ENCODE measurements at regions not wholly inside any gene's neighbourhood (a gene's known extent, or its start where the extent isn't known, plus 50 kb on each side); places are given as distances from the start of the nearest gene placed in this dataset.

GRCh38 chr14:51431033-51431709 is 191.1 kb downstream of the TMX1 start:
- TF ChIP-seq JUN (IDR thresholded peaks at IDR 0.05; ENCODE audit: borderline replicate concordance, insufficient read depth, insufficient read length, low read depth) (no peak), GATA2 (IDR thresholded peaks at IDR 0.05; ENCODE audit: insufficient read depth, insufficient read length, low read depth, low read length) (no peak), POLR2A (IDR thresholded peaks at IDR 0.05; ENCODE audit: low read depth, low read length) (no peak), POLR2AphosphoS5 (IDR thresholded peaks at IDR 0.05; ENCODE audit: insufficient read depth, low read depth, low read length) (no peak), EZH2 (IDR thresholded peaks at IDR 0.05; ENCODE audit: borderline replicate concordance, low read depth, low read length, severe bottlenecking) (no peak), MAX (IDR thresholded peaks at IDR 0.05; ENCODE audit: insufficient read depth, insufficient read length) (no peak), FOS (IDR thresholded peaks at IDR 0.05; ENCODE audit: borderline replicate concordance, insufficient read depth, low read length) (no peak), MYC (IDR thresholded peaks at IDR 0.05; ENCODE audit: low read depth, low read length) (no peak)
- TF ChIP-seq, protein P1, sequence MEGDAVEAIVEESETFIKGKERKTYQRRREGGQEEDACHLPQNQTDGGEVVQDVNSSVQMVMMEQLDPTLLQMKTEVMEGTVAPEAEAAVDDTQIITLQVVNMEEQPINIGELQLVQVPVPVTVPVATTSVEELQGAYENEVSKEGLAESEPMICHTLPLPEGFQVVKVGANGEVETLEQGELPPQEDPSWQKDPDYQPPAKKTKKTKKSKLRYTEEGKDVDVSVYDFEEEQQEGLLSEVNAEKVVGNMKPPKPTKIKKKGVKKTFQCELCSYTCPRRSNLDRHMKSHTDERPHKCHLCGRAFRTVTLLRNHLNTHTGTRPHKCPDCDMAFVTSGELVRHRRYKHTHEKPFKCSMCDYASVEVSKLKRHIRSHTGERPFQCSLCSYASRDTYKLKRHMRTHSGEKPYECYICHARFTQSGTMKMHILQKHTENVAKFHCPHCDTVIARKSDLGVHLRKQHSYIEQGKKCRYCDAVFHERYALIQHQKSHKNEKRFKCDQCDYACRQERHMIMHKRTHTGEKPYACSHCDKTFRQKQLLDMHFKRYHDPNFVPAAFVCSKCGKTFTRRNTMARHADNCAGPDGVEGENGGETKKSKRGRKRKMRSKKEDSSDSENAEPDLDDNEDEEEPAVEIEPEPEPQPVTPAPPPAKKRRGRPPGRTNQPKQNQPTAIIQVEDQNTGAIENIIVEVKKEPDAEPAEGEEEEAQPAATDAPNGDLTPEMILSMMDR (IDR thresholded peaks at IDR 0.05; ENCODE audit: extremely low read depth in 1 of 2, insufficient read depth in 1 of 2, low read depth in 1 of 2, low read length in 2 of 2), result no peak
- no peaks in the 10 kb centered on the region for H3K36me3 ChIP-seq (ENCODE audit: control insufficient read depth in 2 of 2, extremely low read depth in 1 of 2, insufficient read depth in 2 of 2, low read length in 2 of 2)
- H3K27ac ChIP-seq (ENCODE audit: insufficient read depth, low read depth, low read length), result no peak overlapping the region
- H3K27me3 ChIP-seq (ENCODE audit: control insufficient read depth in 2 of 2, insufficient read depth in 2 of 2, low read length in 2 of 2), result no peaks in the 10 kb centered on the region
- intact Hi-C loops (cut with micrococcal nuclease), result no loop called here
- BruUV-seq (replicated peaks), result no TSS peak
- peak overlapping the region; percentile 21 for H2AFZ ChIP-seq (ENCODE audit: low read depth, low read length)
- H3K9me1 ChIP-seq (replicated peaks; ENCODE audit: control insufficient read depth, extremely low read depth, insufficient read depth, low read length), result no peaks in the 10 kb centered on the region
- no peak overlapping the region for H3K4me3 ChIP-seq (replicated peaks in 1 of 3; ENCODE audit: insufficient read depth in 1 of 3, low read depth in 1 of 3, low read length in 3 of 3)
- peak overlapping the region; percentile 8 for H3K4me2 ChIP-seq (ENCODE audit: insufficient read depth, low read length)
- ChIA-PET CTCF (interaction anchor here (1.7 kb wide), 1 partner anchor 9 kb away, joined by 4 read pairs; no protein-coding TSS in a partner anchor), POLR2A (no interaction called here)
- FAIRE-seq, result no peak
- dilution Hi-C loops (cut with MboI; ENCODE audit: extremely low pct_ligation_motif_present, low sequenced_read_pairs), result no loop called here
- peak; percentile 31 for DNase-seq (ENCODE audit: low read depth, low spot score)
- H3K79me2 ChIP-seq (ENCODE audit: control insufficient read depth, insufficient read depth, low read length), result no peaks in the 10 kb centered on the region
- no peaks in the 10 kb centered on the region for H4K20me1 ChIP-seq (replicated peaks; ENCODE audit: control insufficient read depth, extremely low read depth, insufficient read depth, low read length)
- H3K4me1 ChIP-seq (ENCODE audit: control insufficient read depth, extremely low read depth, insufficient read depth, low read length), result peaks cover 9% of the 10 kb centered on the region
- H3K9me3 ChIP-seq (replicated peaks; ENCODE audit: control insufficient read depth, insufficient read depth, low read length), result no peaks in the 10 kb centered on the region
- no peak overlapping the region for H3K9ac ChIP-seq (replicated peaks; ENCODE audit: extremely low read depth, insufficient read depth, low read length)

Data from endothelial cell of umbilical vein (primary cell).